HG03432 (cell line): ENCODE measurements at regions not wholly inside any gene's neighbourhood (a gene's known extent, or its start where the extent isn't known, plus 50 kb on each side); places are given as distances from the start of the nearest gene placed in this dataset.
A peak's percentile ranks its signal among the peaks of the same experiment; 100 is the strongest.

Experiments
- ATAC-seq: cut with Tn5 transposase; IDR thresholded peaks from one replicate; pipeline ENCODE4 v1.9.1; 2021; ENCODE audit warnings: mild to moderate bottlenecking, moderate library complexity; ENCODE audit not compliant: unreplicated experiment

DNA sequence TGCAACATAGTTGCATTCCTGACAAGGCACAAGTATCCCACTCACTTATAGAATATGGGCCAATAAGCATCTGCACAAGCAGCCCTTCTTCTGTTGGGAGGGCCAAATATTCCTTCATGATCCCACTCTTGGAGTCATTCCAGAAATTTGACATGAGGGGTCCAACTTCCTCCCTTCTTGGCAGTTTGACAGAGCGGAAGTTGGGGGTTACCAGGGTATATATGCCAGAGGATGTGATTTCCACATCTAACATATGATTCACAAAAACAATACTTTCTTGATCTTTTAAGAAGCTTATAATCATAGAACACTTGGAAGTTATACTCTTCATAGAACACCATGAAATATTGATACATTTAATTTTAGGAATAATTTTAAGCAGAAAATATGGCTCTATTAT is 100.9 kb upstream of the CRBN start:
- no peak for ATAC-seq

DNA sequence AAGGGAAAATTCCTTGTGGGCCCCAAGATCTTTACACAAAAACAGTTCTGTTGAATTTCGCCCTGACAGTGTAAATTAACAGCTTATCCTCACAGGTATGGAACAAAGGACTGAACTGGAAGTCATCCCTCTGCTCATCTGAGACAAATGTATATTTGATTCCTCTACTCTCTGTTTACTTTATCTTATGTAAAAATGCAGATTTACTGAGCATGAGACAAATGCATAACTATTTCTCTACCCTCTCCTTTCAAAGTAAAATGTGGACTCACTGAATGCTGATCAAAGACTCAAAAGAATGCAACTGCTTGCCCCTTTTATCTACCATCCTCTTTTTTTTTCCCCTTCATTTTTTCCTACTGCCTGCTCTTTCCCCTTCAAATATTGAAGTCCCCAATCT is 98.6 kb upstream of the CRBN start:
- no peak for ATAC-seq

DNA sequence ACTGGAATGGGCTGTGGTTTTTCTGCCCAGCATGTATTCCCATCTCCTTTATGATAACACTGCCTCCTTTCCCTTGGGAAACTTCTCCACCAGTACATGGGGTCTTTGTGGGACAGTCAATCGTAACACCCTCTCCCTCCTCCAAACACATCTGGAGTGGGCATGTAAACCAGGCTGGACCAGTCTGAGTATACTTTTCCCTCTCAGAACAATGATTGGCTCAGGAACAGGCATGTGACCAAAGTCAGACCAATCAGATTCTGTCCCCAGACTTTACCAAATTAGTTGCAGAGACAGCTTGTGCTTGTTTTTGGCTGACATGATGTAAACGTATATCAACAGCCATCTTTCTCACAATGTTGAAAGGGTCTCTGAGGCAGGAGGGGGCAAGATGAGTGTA is 97.1 kb upstream of the CRBN start:
- ATAC-seq: no peak

DNA sequence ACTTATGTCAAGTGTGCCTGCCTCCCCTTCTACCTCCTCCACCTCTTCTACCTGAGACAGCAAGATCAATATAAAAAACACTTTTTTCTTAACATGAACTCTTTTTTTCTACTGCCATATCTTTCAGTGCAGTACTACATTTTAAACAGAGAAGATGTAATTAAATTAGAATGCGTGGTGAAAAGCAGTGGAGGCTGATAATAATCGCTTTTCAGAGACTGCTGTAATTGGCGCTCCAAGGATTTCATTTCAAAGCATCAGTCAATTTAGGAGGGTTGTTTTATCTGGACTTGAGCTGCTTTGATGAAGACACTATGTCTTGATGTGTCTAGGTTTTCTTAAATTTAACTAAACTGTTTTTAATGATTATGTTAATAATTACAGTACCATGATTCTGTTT is 85.3 kb upstream of the CRBN start:
- ATAC-seq: no peak

DNA sequence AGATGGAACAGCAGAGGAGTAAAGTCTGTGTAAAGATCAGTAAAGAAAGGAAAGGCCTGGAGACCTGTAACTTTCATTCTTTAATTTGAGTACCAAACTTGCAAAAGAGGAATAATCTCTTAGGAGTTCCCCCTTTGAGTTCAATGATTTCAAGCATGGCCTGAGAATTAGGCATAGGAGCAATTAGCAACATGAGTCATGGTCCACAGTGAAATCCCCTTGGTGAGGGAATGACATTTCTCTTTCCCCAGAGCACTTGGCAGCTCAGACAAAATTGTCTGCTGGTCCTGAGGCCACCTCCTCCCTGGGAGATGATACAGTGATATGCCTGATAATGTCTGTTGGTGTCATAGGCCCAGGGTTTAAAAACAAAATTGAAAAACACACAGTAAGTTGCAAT is 81.4 kb upstream of the CRBN start:
- ATAC-seq: peak; percentile 74

DNA sequence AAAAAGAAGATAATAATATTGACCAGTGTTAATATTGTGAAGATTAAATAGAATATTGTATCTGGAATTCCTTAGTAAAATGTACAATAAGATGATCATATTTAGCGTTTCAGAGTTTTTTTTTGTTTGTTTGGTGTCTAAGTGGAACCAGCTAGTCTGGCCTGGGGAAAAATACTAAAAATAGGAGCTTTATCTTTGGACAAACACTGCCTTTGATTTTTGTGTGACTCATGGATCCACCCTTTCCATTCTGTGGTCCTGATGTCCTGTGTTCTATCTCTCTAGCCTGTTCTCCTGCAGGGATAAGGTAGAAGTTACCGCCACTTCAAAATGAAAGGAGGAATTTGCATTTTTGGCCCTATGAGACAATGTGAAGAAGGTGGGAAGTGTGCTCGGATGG is 79.7 kb upstream of the CRBN start:
- no peak for ATAC-seq

DNA sequence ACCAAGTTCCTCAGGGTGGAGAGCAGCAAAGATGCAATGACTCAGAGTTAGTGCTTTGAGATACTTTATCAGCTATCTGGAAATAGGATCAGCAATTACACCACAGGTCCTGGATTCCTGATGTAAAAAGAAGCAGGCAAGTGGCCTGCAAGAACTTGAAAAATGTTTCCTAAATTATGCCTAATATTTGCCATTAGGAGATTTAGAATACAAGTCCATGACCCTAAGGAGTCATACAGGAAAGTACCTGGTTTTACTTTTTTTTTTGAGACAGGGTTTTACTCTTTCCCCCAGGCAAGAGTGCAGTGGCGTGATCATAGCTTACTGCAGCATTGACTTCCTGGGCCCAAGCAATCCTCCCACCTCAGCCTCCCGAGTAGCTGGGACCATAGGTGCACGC is 78.8 kb upstream of the CRBN start:
- no peak for ATAC-seq

DNA sequence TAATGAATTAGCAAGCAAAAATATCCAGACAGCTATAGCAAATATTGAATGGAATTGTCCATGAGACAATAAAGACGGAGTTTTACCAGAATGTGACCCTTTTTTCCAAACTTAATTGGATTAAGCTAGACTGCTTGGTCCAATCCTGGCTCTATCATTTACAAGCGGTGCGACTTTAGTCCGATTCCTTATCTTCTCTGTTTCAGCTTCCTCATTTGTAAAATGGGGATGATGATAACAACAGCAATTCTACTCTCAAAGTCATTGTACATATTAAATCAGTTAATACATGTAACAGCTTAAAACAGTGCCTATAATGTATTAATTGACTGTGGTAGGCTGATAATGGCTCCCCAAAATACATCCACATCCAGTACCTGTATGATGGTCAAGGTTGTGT is 62.1 kb upstream of the CRBN start:
- ATAC-seq: no peak

DNA sequence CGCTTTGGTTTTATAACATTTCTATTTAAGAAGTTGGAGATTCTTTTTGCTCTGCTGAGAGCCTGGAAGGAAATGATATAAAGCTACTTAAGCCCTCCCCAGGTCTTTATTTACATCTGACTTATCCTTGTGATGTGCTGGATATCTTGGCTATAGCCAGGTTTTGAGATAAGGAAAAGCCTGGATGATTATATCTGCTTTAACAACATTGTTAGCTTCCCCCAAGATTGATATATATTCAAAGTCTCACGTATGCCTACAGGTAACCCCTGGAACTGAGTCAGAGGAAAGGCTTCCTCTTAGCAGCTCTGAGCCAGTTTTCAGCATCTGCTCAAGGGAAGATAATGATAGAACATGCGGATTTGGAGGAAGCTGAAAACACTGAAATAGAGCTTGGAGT is 61.5 kb upstream of the CRBN start:
- ATAC-seq: no peak

DNA sequence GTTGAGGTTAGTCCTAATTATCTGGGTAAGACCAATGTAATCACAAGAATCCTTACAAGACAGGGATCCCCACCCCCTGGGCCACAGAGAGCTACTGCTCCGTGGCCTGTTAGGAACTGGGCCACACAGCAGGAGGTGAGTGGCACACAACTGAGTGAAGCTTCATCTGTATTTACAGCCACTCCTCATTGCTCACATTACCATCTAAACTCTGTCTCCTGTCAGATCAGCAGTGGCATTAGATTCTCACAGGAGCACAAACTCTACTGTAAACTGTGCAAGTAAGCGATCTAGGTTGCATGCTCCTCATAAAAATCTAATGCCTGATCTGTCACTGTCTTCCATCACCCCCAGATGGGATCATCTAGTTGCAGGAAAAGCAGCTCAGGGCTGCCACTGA is 58.5 kb upstream of the CRBN start:
- ATAC-seq: no peak

DNA sequence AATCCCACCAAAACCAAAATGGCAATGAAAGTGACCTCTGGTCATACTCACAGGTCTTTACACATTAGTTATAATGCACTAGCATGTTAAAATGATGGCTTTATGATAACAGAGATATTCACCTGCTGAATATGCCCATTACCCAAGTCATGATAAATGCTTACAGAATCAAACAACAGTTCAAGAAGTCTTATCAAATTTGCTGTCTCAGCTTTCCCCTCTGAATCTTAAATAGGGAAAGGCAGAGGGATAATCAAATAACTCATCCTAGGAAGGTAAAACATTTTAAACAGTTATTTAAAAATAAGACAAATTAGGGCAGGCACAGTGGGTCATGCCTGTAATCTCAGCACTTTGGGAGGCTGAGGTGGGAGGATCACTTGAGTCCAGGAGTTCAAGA is 52.8 kb upstream of the CRBN start:
- no peak for ATAC-seq
